Fibroblast of pulmonary artery (primary cell): ENCODE measurements at regions not wholly inside any gene's neighbourhood (a gene's known extent, or its start where the extent isn't known, plus 50 kb on each side); places are given as distances from the start of the nearest gene placed in this dataset.

ENCODE experiments used
- DNase-seq: peaks from one replicate; pipeline ENCODE4 v3.0.0-alpha.2; 2010; ENCODE audit warnings: low read depth
- H3K4me3 ChIP-seq: replicated peaks from 2 replicates; pipeline ENCODE4 v1.5.1; 2011; ENCODE audit warnings: low read depth, mild to moderate bottlenecking, control low read depth, low read length, moderate library complexity
- TF ChIP-seq, protein P1 (sequence below): IDR thresholded peaks from 2 replicates; pipeline ENCODE4 v1.5.1; 2011; ENCODE audit warnings: mild to moderate bottlenecking, control low read depth, low read length, inconsistent platforms; ENCODE audit errors: missing control alignments

DNA sequence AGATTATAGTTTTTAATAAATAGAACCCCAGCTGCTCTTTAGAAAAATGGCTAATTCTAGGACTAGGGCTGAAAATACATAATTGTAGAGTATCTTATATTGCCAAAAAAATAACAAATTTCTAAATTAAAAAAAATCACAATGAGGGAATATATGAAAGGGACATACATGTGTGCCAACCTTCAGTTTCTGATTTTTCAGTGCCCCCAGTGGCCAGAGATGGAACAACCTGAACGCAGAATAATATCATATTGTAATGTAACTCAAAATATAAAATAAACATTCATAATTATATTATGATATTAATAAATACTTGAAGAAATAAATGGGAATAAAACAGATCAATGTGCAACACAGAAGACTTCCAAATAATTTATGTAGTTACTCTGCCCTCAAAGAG, 460.5 kb downstream of the ZNF385D start:
- TF ChIP-seq, protein P1, sequence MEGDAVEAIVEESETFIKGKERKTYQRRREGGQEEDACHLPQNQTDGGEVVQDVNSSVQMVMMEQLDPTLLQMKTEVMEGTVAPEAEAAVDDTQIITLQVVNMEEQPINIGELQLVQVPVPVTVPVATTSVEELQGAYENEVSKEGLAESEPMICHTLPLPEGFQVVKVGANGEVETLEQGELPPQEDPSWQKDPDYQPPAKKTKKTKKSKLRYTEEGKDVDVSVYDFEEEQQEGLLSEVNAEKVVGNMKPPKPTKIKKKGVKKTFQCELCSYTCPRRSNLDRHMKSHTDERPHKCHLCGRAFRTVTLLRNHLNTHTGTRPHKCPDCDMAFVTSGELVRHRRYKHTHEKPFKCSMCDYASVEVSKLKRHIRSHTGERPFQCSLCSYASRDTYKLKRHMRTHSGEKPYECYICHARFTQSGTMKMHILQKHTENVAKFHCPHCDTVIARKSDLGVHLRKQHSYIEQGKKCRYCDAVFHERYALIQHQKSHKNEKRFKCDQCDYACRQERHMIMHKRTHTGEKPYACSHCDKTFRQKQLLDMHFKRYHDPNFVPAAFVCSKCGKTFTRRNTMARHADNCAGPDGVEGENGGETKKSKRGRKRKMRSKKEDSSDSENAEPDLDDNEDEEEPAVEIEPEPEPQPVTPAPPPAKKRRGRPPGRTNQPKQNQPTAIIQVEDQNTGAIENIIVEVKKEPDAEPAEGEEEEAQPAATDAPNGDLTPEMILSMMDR = peak; percentile 66
- peak; percentile 8 for DNase-seq
- H3K4me3 ChIP-seq = no peak overlapping the region

DNA sequence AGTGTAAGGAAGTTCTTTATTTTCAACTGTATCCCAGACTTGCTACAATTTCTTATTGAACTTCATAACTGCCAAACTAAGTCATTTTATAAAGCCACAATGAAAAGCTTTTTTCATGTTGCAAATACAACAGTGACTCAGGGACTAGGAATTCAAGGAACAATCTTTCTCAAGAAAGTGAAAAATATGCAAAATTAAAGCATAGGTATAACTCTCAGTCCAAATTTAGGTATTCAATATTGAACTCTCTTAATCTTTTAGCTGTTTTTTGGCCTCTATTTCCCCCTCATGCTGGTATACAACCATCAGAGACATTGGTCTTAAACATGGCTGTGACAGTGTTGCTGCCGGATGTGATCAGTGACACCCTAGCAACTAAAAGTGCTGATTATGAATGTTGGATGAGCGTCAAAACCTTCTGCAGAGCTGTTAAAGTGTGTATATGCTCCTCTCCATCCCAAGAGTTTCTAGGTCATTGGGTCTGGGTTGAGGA, 476.9 kb downstream of the ZNF385D start:
- H3K4me3 ChIP-seq = no peak overlapping the region
- peak; percentile 63 for DNase-seq
- TF ChIP-seq, protein P1 = no peak

DNA sequence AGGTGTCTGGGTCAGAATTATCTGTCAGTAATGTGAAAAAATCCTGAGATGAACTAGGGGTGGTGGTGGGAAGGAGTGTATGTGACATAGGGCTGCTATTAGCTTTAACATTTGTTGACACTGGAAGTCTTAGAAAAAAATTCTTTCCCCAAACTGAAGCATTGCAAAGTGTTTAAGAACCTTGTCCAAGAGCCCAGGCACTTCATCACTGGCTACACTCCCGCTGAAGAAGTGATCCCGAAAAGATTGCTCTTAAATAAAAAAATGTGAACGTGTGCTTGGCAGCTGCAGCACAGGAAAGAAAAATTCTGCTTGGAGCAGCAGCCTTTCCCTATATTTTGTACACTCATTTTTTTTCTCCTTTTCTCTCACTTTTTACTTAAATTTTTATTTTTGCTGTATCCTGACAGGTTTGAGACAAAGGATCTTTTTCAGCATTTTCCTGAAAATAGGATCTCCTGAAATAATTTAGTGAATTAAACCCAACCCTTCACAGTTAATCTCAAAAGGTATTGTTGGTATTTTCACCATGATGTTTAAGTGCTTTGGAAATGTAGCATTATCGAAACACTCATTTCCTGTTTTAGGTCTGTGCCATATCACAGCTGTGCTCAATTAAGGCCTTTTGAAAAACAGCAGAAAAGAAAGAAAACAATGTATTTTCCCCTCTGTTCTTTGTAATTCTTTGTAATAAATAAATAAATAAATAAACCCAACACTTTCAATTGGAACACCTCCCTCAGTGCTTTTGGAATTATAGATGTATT, 477.6 kb downstream of the ZNF385D start:
- DNase-seq = peak; percentile 65
- no peak overlapping the region for H3K4me3 ChIP-seq
- TF ChIP-seq, protein P1 = no peak

DNA sequence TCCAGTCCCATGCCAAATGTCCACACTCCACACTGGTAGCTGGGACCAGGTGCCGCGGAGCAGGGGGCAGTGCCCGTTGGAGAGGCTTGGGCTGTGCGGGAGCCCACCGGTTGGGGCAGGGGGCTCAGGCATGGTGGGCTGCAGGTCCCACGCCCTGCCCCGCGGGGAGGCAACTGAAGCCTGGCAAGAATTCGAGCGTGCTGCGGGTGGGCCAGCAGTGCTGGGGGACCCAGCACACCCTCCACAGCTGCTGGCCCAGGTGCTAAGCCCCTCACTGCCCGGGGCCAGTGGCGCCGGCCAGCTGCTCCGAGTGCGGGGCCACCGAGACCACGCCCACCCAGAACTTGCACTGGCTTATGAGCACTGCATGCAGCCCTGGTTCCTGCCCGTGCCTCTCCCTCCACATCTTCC, 479.4 kb downstream of the ZNF385D start:
- no peak overlapping the region for H3K4me3 ChIP-seq
- DNase-seq = no peak
- TF ChIP-seq, protein P1 = no peak

DNA sequence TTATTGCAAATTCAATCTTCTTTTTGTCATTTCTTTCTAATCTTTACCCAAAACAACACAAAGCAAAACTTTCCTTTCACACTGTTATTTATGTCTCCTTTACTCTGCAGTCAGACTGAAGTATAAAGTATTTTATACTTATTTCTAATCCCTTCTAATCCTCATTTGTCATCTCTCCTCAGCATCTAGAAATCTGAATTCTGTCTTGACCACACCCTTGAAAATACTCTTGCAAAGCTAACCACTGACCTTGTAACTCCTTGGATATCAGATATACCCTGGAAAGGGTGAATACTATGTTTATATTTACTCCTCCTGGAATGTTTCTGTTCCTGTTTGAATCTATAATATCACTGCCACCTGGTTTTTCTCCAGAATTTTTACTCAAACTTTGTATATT, 481.1 kb downstream of the ZNF385D start:
- DNase-seq = no peak
- TF ChIP-seq, protein P1 = no peak
- H3K4me3 ChIP-seq = no peak overlapping the region

DNA sequence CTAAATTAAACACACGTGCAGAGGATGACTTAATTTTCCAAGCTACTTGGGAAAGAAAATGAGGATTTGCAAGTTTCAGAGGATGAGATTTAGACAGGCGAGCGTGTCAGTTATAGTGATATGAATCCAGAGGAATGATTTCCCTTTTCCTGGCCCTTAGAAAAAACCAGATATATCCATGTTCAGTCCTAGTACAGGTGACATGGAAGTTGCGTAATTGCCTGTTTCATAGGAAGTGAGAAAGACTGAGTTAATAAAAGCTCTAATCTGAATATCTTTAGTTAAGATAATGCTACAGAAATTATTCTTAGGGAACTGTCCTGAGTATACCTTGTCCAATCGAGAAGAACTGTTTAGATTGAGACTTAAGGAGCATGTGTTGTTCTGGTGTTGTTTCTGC, 490.5 kb downstream of the ZNF385D start:
- no peak for DNase-seq
- H3K4me3 ChIP-seq = no peak overlapping the region
- TF ChIP-seq, protein P1 = no peak

DNA sequence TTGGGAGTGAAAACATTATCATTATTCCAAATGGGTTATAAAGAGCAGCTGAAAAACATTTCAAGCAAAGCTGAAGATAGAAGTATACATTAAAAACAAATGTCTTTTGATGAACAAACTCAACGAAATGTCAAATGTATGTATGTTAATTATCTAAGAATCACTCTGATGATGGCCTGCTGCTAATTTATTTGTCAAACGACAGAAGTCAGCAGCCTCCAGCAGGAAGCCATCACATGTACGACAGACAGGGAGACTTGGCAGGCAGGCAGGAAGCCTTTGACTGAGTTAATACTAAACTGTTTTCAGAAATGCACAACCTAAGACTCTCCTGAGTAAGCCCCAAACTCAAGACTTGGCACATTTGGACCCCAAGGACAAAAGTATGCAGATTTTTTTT, 491.1 kb downstream of the ZNF385D start:
- DNase-seq = peak; percentile 31
- no peak overlapping the region for H3K4me3 ChIP-seq
- TF ChIP-seq, protein P1 = no peak
